ENCODE measurements at regions not wholly inside any gene's neighbourhood (a gene's known extent, or its start where the extent isn't known, plus 50 kb on each side); places are given as distances from the start of the nearest gene placed in this dataset.

- TF ChIP-seq CTCF (IDR thresholded peaks at IDR 0.05): no peak
- TF ChIP-seq POLR2A (IDR thresholded peaks at IDR 0.05): no peak
Measured at GRCh38 chr2:237232166-237232565, 146.5 kb downstream of the COPS8 start.

Data from uterus (tissue), 2 donors.